Neural cell (in vitro differentiated cells): ENCODE measurements at regions not wholly inside any gene's neighbourhood (a gene's known extent, or its start where the extent isn't known, plus 50 kb on each side); places are given as distances from the start of the nearest gene placed in this dataset.

ENCODE experiments used
- CTCF ChIP-seq: fragments of 450-650 bp; IDR thresholded peaks from 2 replicates; pipeline ENCODE4 v1.5.1; 2014; ENCODE audit warnings: antibody characterized with exemption, mild to moderate bottlenecking, moderate library complexity; ENCODE audit not compliant: poor library complexity, severe bottlenecking
- EP300 ChIP-seq: fragments of 450-650 bp; conservative IDR thresholded peaks from 2 replicates; pipeline ENCODE4 v1.6.1; 2014; ENCODE audit warnings: antibody characterized with exemption, mild to moderate bottlenecking, moderate library complexity; ENCODE audit not compliant: poor library complexity, severe bottlenecking
- EZH2 ChIP-seq: fragments of 200-600, 300-800 bp; shearing (Covaris generic), sonication (generic); IDR thresholded peaks from 2 replicates; pipeline ENCODE4 v1.6.1; 2014; ENCODE audit warnings: antibody characterized with exemption, low read length, borderline replicate concordance, mild to moderate bottlenecking; ENCODE audit not compliant: insufficient read depth, poor library complexity, severe bottlenecking
- POLR2AphosphoS5 ChIP-seq: IDR thresholded peaks from 2 replicates; pipeline ENCODE4 v1.6.1; 2012
- RAD21 ChIP-seq: fragments of 450-650 bp; conservative IDR thresholded peaks from 2 replicates; pipeline ENCODE4 v1.6.1; 2014; ENCODE audit warnings: antibody characterized with exemption, mild to moderate bottlenecking, moderate library complexity
- REST ChIP-seq: IDR thresholded peaks from 2 replicates; pipeline ENCODE4 v1.6.1; 2012; ENCODE audit warnings: borderline replicate concordance
- TAF1 ChIP-seq: IDR thresholded peaks from 2 replicates; pipeline ENCODE4 v1.6.1; 2012; ENCODE audit warnings: low read depth

- no peak for TF ChIP-seq CTCF
- no peak for TF ChIP-seq REST
- TF ChIP-seq EP300 = no peak
- no peak for TF ChIP-seq POLR2AphosphoS5
- TF ChIP-seq RAD21 = no peak
- no peak for TF ChIP-seq EZH2
- no peak for TF ChIP-seq TAF1
These were observed 59.6 kb upstream of the EIF2S2 start for GRCh38 chr20:34171640-34172039.
